ENCODE measurements at regions not wholly inside any gene's neighbourhood (a gene's known extent, or its start where the extent isn't known, plus 50 kb on each side); places are given as distances from the start of the nearest gene placed in this dataset.
A peak's percentile ranks its signal among the peaks of the same experiment; 100 is the strongest.

- TF ChIP-seq ZNF462 (CRISPR knock-in tag; IDR thresholded peaks at IDR 0.05) = no peak
- TF ChIP-seq EZH2 (IDR thresholded peaks at IDR 0.05; ENCODE audit: low read depth, unreplicated experiment) = no peak
- TF ChIP-seq ZNF331 (CRISPR knock-in tag; IDR thresholded peaks at IDR 0.05; ENCODE audit: low read depth) = no peak
- TF ChIP-seq ZNF114 (CRISPR knock-in tag; IDR thresholded peaks at IDR 0.05) = no peak
- no peak for TF ChIP-seq EZH2phosphoT487 (IDR thresholded peaks at IDR 0.05; ENCODE audit: unreplicated experiment)
- TF ChIP-seq NANOG (IDR thresholded peaks at IDR 0.05; ENCODE audit: borderline replicate concordance) = no peak
- TF ChIP-seq ETS1 (IDR thresholded peaks at IDR 0.05) = no peak
These were observed 108.5 kb downstream of the RAB18 start (continued) for GRCh38 chr10:27612551-27613035.

- H3K4me1 ChIP-seq (ENCODE audit: insufficient read depth) = peaks cover 19% of the 10 kb centered on the region
- no peak overlapping the region for H3K4me3 Mint-ChIP-seq
- H3K4me3 ChIP-seq = peak overlapping the region; percentile 29; the same call in 1 of the 2 replicates
- peaks cover 2% of the 10 kb centered on the region for H3K27me3 Mint-ChIP-seq (ENCODE audit: insufficient read depth, low read depth, poor library complexity)
- H3K79me2 ChIP-seq (replicated peaks; ENCODE audit: insufficient read depth) = no peaks in the 10 kb centered on the region
- peak overlapping the region; percentile 21 for H3K27ac Mint-ChIP-seq
- H3K4me1 Mint-ChIP-seq = peaks cover 16% of the 10 kb centered on the region
- H3K27me3 ChIP-seq (ENCODE audit: insufficient read depth) = no peaks in the 10 kb centered on the region
- no peak overlapping the region; the same call in 1 of the 2 replicates for H3K27ac ChIP-seq (ENCODE audit: low read depth)
- H3F3A ChIP-seq (replicated peaks; ENCODE audit: low read depth) = no peaks in the 10 kb centered on the region
- ATAC-seq (peak; percentile 51; the same call in 2 of the 3 replicates), DNase-seq (ENCODE audit: low spot score) (peak; percentile 67)
- H2AFZ ChIP-seq = peak overlapping the region; percentile 70
- no peaks in the 10 kb centered on the region for H3K36me3 Mint-ChIP-seq (ENCODE audit: low read depth)
- peaks cover 20% of the 10 kb centered on the region; the same call in 1 of the 2 replicates for H3K9me2 ChIP-seq (ENCODE audit: insufficient read depth)
- TF ChIP-seq CREB1 (CRISPR knock-in tag; IDR thresholded peaks at IDR 0.05; ENCODE audit: low read depth) (no peak), ZNF331 (CRISPR knock-in tag; IDR thresholded peaks at IDR 0.05; ENCODE audit: low read depth) (no peak)
- H3K4me2 ChIP-seq = peak overlapping the region; percentile 67; the same call in 1 of the 2 replicates
- H4K20me1 ChIP-seq (replicated peaks; ENCODE audit: insufficient read depth) = no peaks in the 10 kb centered on the region
- no peaks in the 10 kb centered on the region for H3K9me3 Mint-ChIP-seq
- H3K36me3 ChIP-seq (ENCODE audit: insufficient read depth) = no peaks in the 10 kb centered on the region
These were observed 110.7 kb downstream of the RAB18 start for GRCh38 chr10:27614776-27615175.

Measured in GM23338 (cell line).